COLO829 (cell line): ENCODE measurements at regions not wholly inside any gene's neighbourhood (a gene's known extent, or its start where the extent isn't known, plus 50 kb on each side); places are given as distances from the start of the nearest gene placed in this dataset.
"Not testable (repeated sequence)": the region's sequence is repeated elsewhere in the genome, so short reads cannot be mapped to it uniquely, and the experiment has no call there.

Experiments used
- DNase-seq: peaks from one replicate; pipeline ENCODE4 v3.0.0; 2012; ENCODE audit warnings: low spot score

DNA sequence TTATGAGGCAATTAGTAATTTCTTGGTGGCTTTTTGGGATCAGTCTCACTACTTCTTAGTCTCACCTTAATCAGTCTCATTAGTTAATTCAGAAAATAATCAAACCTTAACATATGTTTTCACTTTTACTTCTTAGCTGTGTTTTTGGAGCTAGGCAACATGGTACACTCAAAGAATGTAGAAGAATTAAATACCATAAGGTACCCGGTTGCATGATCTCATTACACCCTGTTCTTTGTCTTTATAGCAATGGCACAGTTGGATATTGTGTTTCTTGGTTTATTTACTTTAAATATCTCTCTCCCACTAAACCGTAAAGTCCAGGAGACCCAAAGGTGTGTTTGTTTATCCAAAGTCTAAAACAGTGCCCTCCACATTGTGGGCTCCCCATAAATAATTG lies 132.3 kb downstream of the TNFSF18 start:
- no peak for DNase-seq

DNA sequence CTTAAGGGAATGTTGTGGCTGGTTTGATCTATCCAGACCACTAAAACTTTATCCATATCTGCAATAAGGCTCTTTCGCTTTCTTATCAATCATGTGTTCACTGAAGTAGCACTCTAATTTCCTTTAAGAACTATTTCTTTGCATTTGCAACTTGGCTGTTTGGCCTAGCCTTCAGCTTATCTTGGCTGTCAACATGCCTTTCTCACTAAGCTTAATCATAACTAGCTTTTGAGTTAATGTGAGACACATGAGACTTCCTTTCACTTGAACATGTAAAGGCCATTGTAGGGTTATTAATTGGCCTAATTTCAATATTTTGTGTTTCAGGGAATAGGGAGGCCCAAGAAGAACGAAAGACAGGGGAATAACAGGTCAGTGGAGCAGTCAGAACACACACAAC lies 124.7 kb downstream of the TNFSF18 start:
- no peak for DNase-seq

DNA sequence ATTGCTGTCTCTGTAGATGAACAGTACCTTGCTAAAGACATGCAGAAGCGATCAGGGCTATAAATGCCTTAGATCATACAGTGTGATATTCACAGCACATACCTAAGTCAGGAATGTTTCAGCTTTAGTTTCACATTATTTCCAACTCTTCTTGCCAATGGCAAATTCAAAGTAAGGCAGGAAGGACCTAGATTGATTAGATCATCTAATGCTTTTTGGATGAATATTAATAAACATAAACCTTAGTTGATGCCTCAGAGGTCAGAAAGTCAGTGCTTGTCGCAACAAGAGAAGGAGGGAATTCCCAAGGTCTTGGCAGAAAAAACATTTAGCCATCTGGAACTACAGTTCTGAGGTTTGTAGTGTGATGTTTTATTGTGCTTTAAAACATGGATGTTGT lies 122.3 kb downstream of the TNFSF18 start:
- DNase-seq: no peak

- DNase-seq: no peak
Observed at GRCh38 chr1:172929006-172929405, 121.7 kb downstream of the TNFSF18 start.

DNA sequence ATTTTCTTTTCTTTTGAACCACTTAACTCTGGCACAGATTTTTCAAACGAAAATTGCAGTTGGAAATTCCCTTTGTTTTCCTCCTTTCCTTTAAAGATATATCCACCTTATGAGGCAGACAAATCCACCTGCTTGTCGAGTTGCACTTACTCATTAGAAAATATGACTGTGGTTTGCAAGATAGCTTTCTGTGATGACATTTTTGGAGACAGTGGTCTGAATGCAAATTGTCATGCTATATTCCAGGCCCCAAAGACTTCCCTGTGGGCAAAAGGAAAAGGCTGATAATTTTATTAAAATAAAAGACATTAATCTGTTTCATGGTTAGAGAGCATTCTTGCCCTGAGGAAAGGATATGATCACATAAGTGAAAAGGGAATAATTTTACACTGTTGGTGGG lies 120.6 kb downstream of the TNFSF18 start:
- DNase-seq: no peak

GRCh38 chr1:172931340-172931739 lies 119.4 kb downstream of the TNFSF18 start:
- no peak for DNase-seq

DNA sequence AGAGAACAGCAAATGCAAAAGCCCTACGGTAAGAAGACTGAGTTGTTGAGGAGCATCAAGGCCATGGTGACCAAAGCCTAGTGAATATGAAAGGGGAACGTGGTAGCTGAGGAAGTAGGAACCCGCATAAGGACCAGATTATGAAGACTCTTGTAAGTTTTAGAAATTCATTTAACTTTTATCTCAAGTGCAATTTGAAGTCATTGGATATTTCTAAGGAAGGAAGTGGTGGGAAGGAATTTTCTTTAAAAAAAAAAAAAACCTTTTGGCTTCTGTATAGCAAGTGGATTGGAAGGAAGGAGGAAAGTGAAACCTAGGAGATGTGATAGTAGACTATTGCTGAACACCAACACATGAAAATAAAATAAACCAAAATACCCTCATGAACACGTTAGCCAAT lies 119.0 kb downstream of the TNFSF18 start:
- no peak for DNase-seq

GRCh38 chr1:172932981-172933380 lies 117.8 kb downstream of the TNFSF18 start:
- no peak for DNase-seq

DNA sequence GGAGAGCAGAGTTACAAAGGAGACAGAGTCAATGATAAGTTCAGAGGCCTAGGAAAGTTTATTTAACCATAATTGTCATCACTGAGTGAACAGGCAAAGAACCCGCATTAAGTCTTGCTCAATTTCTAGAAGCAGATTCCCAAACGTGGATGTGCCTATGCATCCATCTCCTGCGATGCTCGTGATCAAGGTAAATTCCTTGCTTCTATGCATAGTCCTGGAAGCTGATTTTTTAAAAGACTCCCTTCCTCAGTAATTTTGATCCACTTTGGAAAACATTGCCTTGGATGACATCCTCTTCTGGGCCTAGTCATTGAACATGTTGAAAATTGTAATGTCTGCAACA lies 116.4 kb downstream of the TNFSF18 start:
- DNase-seq: no peak

DNA sequence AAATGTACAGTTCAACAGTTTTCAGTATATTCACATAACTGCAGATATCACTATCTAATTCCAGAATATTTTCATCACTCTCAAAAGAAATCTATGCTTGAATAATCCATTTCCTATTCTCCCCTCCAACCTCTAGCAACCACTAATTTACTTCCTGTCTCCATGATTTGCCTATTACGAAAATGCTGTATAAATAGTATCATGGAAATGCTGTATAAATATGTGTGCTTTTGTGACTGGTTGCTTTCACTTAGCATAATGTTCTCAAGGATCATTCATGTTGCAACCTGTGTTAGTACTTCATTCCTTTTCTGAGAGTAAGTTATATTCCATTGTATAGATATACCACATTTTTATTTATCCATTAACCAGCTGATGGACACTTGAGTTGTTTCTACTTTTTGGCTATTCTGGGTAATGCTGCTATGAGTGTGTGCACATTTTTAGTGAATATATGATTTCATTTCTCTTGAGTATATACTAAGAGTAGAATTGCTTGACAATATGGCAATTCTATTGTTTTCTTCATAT lies 115.6 kb downstream of the TNFSF18 start:
- no peak for DNase-seq

GRCh38 chr1:172936088-172936645 lies 114.6 kb downstream of the TNFSF18 start:
- DNase-seq: no peak

DNA sequence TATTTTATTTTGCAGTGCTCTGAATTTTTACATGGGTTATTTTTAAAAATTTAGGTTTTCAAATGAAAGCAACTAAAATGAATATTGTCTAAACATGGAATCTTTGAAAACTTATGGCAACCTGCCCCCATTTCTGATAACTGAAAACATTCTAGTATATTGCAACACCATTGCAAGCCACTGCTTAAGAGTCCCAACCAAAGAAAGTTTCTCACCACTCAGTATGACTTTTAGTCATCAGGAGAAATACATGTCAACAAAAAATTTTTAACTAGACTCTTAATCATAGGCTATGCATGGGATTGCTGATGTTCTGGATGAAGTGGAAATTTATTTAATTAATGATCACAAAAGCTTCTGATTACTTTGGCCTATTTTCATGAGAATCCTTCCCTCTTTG lies 112.1 kb downstream of the TNFSF18 start:
- no peak for DNase-seq

GRCh38 chr1:172939475-172939874 lies 111.3 kb downstream of the TNFSF18 start:
- no peak for DNase-seq

GRCh38 chr1:172940174-172940855 lies 110.4 kb downstream of the TNFSF18 start:
- no peak for DNase-seq

- DNase-seq: no peak
Observed at GRCh38 chr1:172941471-172941870, 109.3 kb downstream of the TNFSF18 start.

- no peak for DNase-seq
Observed at GRCh38 chr1:172941945-172942344, 108.8 kb downstream of the TNFSF18 start.

DNA sequence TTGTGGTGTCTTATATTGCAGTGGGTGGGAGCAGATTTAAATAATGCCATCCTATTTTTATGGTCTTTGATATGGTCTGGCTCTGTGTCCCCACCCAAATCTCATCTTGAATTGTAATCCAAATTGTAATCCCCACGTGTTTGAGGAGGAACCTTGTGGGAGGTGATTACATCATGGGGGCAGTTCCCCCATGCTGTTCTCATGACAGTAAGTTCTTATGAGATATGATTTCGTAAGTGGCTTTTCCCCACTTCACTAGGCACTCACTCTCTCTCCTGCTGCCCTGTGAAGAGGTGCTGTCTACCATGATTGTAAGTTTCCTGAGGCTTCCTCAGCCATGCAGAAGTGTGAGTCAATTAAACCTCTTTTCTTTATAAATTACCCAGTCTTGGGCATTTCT lies 107.6 kb downstream of the TNFSF18 start:
- not testable (repeated sequence) for DNase-seq

GRCh38 chr1:172944931-172945330 lies 105.8 kb downstream of the TNFSF18 start:
- DNase-seq: no peak

- no peak for DNase-seq
Observed at GRCh38 chr1:172946814-172947507, 103.8 kb downstream of the TNFSF18 start.

DNA sequence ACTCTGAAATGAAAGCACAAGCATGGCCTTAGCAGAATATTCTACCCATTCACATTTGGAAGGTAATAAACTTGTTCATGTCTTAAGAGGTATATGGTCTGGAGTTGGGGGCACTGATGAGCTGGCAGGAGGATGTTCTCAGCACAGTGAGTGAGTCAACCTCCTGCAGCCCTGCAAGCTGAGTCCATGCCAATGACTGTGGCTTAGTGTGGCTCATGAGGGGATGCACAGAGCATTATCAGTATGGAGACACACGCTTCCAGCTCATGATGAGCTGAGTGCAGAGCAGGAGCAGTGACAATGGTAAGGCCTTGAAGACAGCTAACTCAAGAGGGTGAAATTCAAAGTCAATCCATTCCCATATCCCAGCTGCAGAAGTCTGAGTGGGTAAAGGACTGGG lies 102.3 kb downstream of the TNFSF18 start:
- DNase-seq: no peak

- DNase-seq: no peak
Observed at GRCh38 chr1:172949096-172949495, 101.6 kb downstream of the TNFSF18 start.

DNA sequence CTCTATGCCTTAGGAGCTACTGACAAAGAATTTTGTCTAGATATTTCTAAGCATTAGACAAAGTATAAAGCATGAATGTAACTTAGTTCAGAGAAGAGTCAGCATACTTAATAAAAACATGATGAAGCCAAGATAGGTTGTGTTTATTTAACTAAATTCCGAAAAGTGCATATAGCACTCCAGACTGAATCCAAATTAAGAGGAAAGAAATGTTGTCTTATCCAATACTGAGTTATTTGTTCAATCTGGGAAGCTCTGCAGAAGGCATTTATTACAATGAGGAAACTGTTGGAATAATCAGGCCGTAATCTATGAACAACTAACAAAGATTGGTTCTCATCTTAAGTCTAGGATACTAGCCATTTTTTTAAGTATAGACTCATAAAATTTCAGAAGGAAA lies 100.2 kb downstream of the TNFSF18 start:
- no peak for DNase-seq

DNA sequence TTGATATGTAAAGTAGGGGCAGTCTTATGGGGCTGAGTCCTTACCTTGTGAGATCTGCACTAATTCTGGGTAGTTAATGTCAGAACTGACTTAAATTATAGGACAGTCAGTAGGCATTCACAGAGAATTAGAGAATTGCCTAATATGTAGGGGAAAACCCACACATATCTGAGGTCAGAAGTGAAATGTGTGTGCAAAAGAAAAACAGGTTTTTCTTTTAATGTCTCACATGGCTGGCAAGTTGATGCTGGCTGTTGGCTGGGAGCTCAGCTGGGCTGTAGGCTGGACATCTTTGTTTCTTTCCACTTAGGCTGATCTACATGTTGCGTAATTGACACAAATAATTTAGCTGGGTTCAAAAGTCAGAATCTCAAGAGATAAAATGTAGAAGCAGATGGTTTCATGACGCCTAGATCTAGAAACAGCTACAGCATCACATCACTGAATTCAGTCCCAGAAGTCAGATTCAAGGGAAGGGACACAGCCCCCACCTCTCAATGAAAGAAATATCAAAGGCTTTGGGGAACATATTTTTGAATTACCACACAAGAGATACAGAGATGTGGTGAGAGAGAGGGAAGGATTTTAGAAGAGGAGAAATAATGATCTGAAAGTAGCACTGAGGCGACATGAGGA lies 98.9 kb downstream of the TNFSF18 start:
- DNase-seq: no peak
